GM18499 (cell line): ENCODE measurements at regions not wholly inside any gene's neighbourhood (a gene's known extent, or its start where the extent isn't known, plus 50 kb on each side); places are given as distances from the start of the nearest gene placed in this dataset.

Source experiments
- ATAC-seq: cut with Tn5 transposase; IDR thresholded peaks from one replicate; pipeline ENCODE4 v1.9.1; 2021; ENCODE audit warnings: moderate number of reproducible peaks; ENCODE audit not compliant: insufficient read depth, unreplicated experiment

GRCh38 chr1:232238009-232238408 is 391.9 kb downstream of the SIPA1L2 start:
- no peak for ATAC-seq

DNA sequence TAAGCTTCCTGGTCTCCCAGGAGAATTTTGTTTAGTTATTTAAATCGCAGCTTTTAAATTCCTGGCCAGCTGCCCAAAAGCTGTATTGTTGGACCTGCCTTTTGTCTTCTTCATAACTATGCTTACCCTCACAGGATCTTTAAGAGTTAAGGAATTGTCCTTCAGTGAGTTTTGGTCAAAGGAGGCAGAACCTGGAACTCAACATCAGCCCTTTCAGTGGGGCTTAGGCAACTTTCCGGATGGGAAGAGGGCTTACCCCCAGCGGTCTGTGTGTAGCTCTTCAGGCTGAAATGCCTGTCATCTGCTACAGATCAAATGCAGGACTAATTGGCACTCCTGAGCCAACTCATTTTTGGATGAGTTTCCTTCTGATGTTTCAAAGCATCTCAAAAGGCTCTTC is 402.6 kb downstream of the SIPA1L2 start:
- ATAC-seq = no peak

GRCh38 chr1:232226197-232226712 is 403.7 kb downstream of the SIPA1L2 start:
- no peak for ATAC-seq

- no peak for ATAC-seq
Observed at GRCh38 chr1:232225336-232226131, 404.4 kb downstream of the SIPA1L2 start.

GRCh38 chr1:232223887-232224286 is 406.0 kb downstream of the SIPA1L2 start:
- ATAC-seq = no peak

- no peak for ATAC-seq
Observed at GRCh38 chr1:232223183-232223708, 406.7 kb downstream of the SIPA1L2 start.

DNA sequence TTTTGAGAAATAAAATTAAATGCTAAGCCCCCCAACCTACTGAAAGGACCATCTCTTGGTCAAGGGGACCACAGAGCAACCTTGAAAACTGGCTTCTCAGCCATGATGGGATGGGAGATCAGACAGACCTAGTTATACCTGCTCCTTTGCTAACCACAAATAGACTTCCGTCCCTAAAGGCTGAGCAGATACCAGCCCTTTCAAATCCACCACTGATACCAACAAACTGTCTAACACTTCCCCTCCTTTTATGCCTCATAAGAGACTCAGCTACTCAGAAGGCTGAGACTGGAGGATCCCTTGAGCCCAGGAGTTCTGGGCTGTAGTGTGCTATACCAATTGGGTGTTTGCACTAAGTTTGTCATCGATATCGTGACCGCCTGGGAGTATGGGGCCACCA is 407.3 kb downstream of the SIPA1L2 start:
- no peak for ATAC-seq

DNA sequence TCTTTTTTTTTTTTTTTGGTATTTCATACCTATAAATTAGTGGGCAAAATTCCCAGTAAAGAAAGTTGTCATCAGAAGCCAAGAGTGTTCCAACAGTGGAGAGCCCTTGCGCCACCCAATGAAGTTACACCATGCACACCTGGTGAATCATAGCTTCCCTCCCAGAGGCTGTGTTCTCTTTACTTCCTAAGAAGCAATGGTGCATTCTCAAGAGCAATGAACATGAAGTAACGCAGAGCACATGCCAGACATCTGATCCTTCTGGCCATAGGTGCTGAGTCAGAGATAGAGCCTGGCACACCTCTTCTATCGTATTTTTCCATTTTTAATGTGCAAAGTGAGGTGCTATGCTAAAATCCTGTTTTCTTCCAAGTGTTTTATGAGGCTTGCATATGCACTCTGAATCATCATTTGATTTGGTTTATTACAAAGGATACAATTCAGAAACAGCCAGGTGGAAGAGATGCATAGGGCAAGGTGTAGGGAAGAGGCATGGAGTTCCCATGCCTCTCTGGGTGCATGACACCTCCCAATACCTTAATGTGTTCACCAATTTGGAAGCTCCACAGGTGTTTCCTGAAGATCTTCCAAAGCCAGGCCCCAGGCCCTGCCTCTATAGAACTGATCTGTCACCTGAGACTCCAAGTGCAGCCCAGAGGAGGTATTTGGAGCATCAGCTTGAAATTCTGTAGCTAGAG is 408.0 kb downstream of the SIPA1L2 start:
- ATAC-seq = no peak

DNA sequence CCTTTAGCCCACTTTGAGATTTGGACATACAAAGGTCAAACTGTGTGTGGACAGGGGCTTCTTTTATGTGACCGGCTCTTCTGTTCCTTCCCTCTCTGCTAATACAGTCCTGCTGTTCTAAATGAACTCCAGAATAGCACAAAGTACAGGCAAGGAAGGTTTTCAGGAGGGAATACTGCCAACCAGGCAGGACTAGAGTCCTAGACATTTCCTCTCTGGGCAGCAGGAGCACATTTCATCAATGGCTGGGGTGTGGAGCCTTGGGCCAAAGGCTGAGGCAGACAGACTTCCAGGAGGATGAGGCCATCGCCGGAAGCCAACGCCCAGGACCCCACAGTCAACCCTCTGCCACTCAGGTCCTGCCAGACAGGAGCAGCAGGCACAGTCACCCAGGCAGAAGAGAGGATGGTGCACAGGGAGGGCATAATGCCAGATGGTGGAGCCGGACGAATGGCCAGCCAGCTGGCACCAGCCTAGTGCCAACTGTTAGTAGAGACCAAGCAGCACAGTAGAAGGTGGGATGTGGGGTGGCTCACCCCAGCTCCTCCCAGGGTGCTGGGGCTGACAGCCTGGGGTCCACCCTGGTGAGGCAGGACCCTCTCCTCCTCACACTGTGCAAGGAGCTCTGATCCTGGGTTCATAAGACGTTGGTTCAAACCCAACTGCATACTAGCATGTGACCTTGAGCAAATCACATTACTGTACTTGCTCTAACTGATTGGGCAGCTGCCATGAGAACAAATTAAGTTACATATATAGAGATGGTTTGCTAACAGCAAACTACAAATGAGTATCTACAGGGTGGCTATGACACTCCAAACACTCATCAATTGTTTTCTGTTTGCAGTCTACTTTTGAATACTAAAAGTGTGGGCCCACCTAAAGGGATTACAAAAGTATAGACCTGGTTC is 410.7 kb downstream of the SIPA1L2 start:
- no peak for ATAC-seq

DNA sequence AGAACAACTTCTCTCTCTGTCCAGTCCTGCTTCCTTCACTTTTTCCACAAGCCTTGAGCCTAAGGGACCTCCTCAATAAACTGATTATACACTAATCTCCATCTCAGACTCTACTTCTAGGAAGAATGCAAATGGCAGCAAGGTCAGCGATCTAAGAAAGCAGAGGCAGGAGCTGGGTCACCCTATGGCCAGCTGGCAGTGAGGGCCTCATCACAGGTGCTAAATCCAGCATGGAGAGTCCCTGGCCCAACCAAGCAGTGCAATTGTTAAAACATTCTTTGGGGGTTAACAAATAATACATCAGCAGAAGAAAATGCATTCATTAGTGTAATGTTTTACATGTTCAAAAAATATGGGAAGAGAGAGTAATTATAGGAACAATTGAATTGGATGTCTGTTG is 416.0 kb downstream of the SIPA1L2 start:
- no peak for ATAC-seq

- no peak for ATAC-seq
Observed at GRCh38 chr1:232212253-232212652, 417.7 kb downstream of the SIPA1L2 start.

GRCh38 chr1:232211149-232211548 is 418.8 kb downstream of the SIPA1L2 start:
- ATAC-seq = no peak

DNA sequence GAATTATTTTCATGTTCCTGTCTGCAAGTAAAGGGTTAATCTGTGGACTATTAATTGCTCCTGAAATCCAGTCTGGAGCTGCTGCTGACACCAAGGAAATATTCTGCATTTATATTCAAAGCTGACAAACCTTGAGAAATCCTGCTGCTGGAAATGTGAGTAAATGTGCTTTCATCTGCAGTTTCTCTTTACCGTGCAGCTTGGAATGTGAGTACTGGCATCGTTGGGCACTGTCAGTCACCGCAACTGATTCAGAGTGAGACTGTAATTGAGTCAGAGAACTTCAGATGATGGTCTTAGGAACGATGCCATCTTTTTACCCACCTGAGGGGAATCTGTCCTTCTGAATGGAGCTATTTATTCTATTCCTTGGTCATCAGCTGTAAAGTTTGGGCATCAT is 420.6 kb downstream of the SIPA1L2 start:
- ATAC-seq = no peak

- ATAC-seq = no peak
Observed at GRCh38 chr1:232207073-232207866, 422.7 kb downstream of the SIPA1L2 start.

DNA sequence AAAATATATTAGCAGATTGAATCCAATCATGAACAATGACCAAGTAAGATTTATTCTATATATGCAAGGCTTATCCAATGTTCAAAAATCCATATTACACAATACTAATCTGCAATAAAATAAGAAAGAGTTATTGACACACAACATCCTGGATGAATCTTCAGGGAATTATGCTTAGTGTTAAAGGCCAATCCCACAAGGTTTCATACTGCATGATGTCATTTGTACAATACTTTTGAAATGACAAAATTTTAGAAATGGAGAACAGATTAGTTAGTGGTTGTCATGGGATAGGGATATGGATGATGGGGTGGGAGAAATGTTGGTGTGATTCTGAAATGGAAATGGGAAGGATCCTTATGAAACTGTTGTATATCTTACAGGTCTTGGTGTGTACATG is 425.7 kb downstream of the SIPA1L2 start:
- ATAC-seq = no peak

DNA sequence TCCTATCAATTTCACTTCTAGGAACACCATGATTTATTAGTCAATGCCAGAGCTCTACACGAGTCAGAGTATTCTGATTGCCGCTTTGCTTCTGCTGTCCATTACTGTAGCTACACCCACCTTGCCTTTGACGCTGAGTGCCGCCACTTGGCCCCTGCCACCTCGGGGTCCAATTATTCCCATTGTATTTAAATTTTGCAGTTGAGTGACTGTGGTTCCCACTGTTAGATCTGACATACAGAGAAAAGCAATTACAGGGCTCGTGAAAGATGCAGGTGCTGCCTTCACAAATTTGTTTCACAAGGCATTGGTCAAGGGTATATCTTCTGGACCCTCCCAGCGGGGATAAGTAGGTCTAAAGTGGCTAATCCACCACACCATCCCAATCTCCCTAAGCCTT is 428.9 kb downstream of the SIPA1L2 start:
- ATAC-seq = no peak

- no peak for ATAC-seq
Observed at GRCh38 chr1:232196042-232196441, 433.9 kb downstream of the SIPA1L2 start.

DNA sequence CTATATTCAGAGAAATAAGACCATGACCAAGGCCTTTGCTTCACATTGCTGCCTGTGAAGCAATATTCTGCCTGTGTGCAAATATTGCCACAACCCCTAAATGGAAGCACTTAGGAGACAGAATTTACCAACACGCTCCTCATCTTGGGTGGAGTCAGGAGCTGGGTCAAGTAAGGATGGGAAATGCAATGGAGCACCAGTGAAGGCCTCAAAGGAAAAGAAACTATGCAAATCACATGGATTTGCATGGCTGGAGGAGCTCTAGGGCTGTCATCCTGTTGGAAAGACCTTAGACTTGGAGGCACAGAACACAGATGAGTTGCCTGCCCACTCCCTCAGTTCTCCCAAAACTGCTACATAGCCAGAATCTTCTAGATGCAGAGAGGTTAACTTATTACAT is 435.5 kb downstream of the SIPA1L2 start:
- no peak for ATAC-seq

- no peak for ATAC-seq
Observed at GRCh38 chr1:232193451-232193783, 436.5 kb downstream of the SIPA1L2 start.
